ENCODE measurements at regions not wholly inside any gene's neighbourhood (a gene's known extent, or its start where the extent isn't known, plus 50 kb on each side); places are given as distances from the start of the nearest gene placed in this dataset.

DNA sequence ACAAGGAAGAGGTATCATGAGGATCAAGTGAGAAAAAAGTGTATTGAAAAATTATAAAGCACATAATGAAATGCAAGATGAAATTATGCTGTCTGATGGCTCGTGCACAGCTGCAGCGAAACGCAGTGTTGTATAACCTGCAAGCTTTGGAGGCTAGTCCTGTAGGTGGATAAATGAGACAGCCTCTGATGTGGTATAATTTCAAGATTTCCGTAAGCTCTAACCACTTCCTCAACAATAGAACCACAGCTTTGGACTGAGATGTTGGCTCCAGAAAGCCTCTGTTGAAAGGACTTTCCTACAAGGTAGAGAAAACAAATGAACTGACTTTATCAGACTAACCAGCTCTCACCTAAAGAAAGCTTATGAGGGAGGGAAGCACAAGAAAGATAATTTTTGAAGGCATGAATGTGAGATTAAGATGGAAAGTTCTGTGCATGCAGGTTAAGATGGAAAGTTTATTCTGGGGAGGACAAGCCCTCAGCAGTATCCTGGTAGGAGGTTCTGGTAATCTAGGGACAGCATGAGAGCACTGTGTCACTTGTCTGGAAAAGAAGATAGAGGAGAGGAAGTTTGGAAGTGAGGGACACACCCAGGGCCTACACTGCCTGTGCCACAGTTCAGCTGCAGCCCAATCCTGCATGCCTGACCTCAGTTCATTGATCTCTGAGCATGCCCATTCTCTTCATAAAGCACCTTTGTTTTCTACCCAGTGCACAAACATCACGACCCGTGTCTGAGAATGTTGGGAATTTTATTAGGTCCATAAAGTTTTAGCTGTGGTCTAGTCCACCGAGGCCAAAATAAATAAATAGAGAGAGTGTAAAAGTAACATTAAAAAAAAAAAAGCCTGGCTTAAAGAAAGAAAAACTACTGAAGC, 161.5 kb upstream of the SFRP2 start:
- H3K27ac Mint-ChIP-seq: no peak overlapping the region
- H3K36me3 Mint-ChIP-seq: no peaks in the 10 kb centered on the region
- no peak overlapping the region for H3K9ac ChIP-seq (ENCODE audit: insufficient read depth, low read length, poor library complexity, severe bottlenecking)
- H3K4me2 ChIP-seq (replicated peaks; ENCODE audit: extremely low read depth, low read length, poor library complexity, severe bottlenecking): no peak overlapping the region
- no peaks in the 10 kb centered on the region for H3K9me3 ChIP-seq (replicated peaks in 1 of 2; ENCODE audit: control insufficient read depth in 1 of 2, insufficient read depth in 1 of 2, low read length in 2 of 2)
- TF ChIP-seq, protein P1, sequence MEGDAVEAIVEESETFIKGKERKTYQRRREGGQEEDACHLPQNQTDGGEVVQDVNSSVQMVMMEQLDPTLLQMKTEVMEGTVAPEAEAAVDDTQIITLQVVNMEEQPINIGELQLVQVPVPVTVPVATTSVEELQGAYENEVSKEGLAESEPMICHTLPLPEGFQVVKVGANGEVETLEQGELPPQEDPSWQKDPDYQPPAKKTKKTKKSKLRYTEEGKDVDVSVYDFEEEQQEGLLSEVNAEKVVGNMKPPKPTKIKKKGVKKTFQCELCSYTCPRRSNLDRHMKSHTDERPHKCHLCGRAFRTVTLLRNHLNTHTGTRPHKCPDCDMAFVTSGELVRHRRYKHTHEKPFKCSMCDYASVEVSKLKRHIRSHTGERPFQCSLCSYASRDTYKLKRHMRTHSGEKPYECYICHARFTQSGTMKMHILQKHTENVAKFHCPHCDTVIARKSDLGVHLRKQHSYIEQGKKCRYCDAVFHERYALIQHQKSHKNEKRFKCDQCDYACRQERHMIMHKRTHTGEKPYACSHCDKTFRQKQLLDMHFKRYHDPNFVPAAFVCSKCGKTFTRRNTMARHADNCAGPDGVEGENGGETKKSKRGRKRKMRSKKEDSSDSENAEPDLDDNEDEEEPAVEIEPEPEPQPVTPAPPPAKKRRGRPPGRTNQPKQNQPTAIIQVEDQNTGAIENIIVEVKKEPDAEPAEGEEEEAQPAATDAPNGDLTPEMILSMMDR (IDR thresholded peaks at IDR 0.05): no peak
- no peaks in the 10 kb centered on the region for H3K36me3 ChIP-seq (replicated peaks in 1 of 2; ENCODE audit: control insufficient read depth in 1 of 2, insufficient read depth in 2 of 2, low read length in 2 of 2)
- intact Hi-C loops (cut with micrococcal nuclease): no loop called here
- no peaks in the 10 kb centered on the region for H3K79me2 ChIP-seq (ENCODE audit: insufficient read depth, low read length)
- no peak overlapping the region for H3K4me3 ChIP-seq (replicated peaks in 1 of 3; ENCODE audit: low read depth in 2 of 3, low read length in 3 of 3)
- H3K27me3 Mint-ChIP-seq (ENCODE audit: low read depth in 3 of 3): peaks cover 1 to 3% (median 2%) of the 10 kb centered on the region in 3 donors
- no peak overlapping the region for H2AFZ ChIP-seq (ENCODE audit: insufficient read depth, low read depth, low read length, poor library complexity, severe bottlenecking)
- H3K27ac ChIP-seq (ENCODE audit: low read depth in 1 of 2, low read length in 2 of 2): no peak overlapping the region
- DNase-seq: no peak
- peaks cover 18% of the 10 kb centered on the region for H3K4me1 Mint-ChIP-seq
- H3K4me3 Mint-ChIP-seq: no peak overlapping the region
- no peaks in the 10 kb centered on the region for H3K4me1 ChIP-seq (ENCODE audit: control insufficient read depth in 1 of 2, insufficient read depth in 2 of 2, low read length in 2 of 2)
- H3K9me3 Mint-ChIP-seq: peaks cover 0 to 5% (median 2%) of the 10 kb centered on the region in 7 donors
- no peaks in the 10 kb centered on the region for H4K20me1 ChIP-seq (ENCODE audit: insufficient read depth, low read length)
- H3K27me3 ChIP-seq (ENCODE audit: control insufficient read depth in 2 of 2, insufficient read depth in 2 of 2, low read length in 2 of 2): peaks cover 4 to 5% of the 10 kb centered on the region in 2 donors
- 0% methylated on average over 1 of the region's 7 CpGs for WGBS (ENCODE audit: insufficient coverage)

DNA sequence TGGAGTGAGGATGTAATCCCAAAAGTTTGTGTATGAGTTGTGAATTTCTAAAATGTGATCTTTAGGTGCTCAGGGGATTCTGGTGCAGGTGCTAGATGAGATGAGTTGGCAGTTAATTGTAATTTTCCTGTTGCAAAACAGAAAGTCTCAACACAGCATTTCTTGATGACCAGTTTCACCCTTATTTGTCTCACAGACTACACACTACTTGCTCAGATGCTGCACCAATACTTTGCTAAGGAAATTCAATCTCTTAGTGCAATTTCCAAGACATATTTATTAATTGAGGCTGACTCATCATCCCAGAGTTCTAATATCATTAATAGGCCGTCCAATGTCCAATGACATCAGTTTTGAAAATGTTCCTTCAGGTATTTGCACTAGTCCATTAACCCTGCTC, 159.2 kb upstream of the SFRP2 start:
- no peak overlapping the region for H3K4me3 ChIP-seq (replicated peaks in 1 of 3; ENCODE audit: low read depth in 2 of 3, low read length in 3 of 3)
- H4K20me1 ChIP-seq (ENCODE audit: insufficient read depth, low read length): no peaks in the 10 kb centered on the region
- Mint-ChIP-seq H3K4me1 (peaks cover 10% of the 10 kb centered on the region), H3K36me3 (no peaks in the 10 kb centered on the region), H3K27me3 (ENCODE audit: low read depth in 3 of 3) (peaks cover 2 to 6% (median 5%) of the 10 kb centered on the region in 3 donors), H3K9me3 (peaks cover 0 to 9% (median 4%) of the 10 kb centered on the region in 7 donors), H3K4me3 (no peak overlapping the region), H3K27ac (no peak overlapping the region)
- H2AFZ ChIP-seq (ENCODE audit: insufficient read depth, low read depth, low read length, poor library complexity, severe bottlenecking): no peak overlapping the region
- H3K9ac ChIP-seq (ENCODE audit: insufficient read depth, low read length, poor library complexity, severe bottlenecking): no peak overlapping the region
- WGBS (ENCODE audit: insufficient coverage): no CpG with 5 or more reads among the region's 1 CpG
- peaks cover 4 to 5% of the 10 kb centered on the region in 2 donors for H3K27me3 ChIP-seq (ENCODE audit: control insufficient read depth in 2 of 2, insufficient read depth in 2 of 2, low read length in 2 of 2)
- peaks cover 0 to 2% of the 10 kb centered on the region in 2 donors for H3K9me3 ChIP-seq (replicated peaks in 1 of 2; ENCODE audit: control insufficient read depth in 1 of 2, insufficient read depth in 1 of 2, low read length in 2 of 2)
- no peaks in the 10 kb centered on the region for H3K79me2 ChIP-seq (ENCODE audit: insufficient read depth, low read length)
- TF ChIP-seq, protein P1 (IDR thresholded peaks at IDR 0.05): no peak
- no peaks in the 10 kb centered on the region for H3K36me3 ChIP-seq (replicated peaks in 1 of 2; ENCODE audit: control insufficient read depth in 1 of 2, insufficient read depth in 2 of 2, low read length in 2 of 2)
- intact Hi-C loops (cut with micrococcal nuclease): no loop called here
- H3K4me2 ChIP-seq (replicated peaks; ENCODE audit: extremely low read depth, low read length, poor library complexity, severe bottlenecking): no peak overlapping the region
- H3K4me1 ChIP-seq (ENCODE audit: control insufficient read depth in 1 of 2, insufficient read depth in 2 of 2, low read length in 2 of 2): no peaks in the 10 kb centered on the region
- H3K27ac ChIP-seq (ENCODE audit: low read depth in 1 of 2, low read length in 2 of 2): no peak overlapping the region
- no peak for DNase-seq
